ENCODE measurements at regions not wholly inside any gene's neighbourhood (a gene's known extent, or its start where the extent isn't known, plus 50 kb on each side); places are given as distances from the start of the nearest gene placed in this dataset.
"Not testable (repeated sequence)": the region's sequence is repeated elsewhere in the genome, so short reads cannot be mapped to it uniquely, and the experiment has no call there.

DNA sequence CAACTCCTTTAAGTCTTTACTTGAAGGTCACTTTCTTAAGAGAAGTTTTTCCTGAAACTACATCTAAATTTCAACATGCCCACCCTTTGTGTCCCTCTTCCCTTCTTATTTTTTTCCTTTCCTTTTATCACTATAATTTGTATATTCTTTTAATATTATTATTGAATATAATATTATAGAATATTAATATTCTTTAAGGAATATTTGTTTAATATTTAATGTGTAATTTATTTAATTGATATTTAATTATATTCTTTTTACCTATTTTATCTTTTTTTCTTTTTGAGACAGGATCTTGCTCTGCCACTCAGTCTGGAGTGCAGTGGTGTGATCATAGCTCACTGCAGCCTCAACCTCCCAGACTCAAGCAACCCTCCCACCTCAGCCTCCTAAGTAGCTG is 114.8 kb downstream of the KDR start:
- no peak for DNase-seq
- no peak for ATAC-seq (replicated peaks)
- Mint-ChIP-seq H3K27me3 (no peaks in the 10 kb centered on the region), H3K27ac (no peak overlapping the region), H3K9me3 (peaks cover 10 to 12% of the 10 kb centered on the region in 2 donors), H3K4me1 (ENCODE audit: low read depth in 2 of 2) (no peaks in the 10 kb centered on the region), H3K4me3 (no peak overlapping the region), H3K36me3 (ENCODE audit: insufficient read depth) (no peaks in the 10 kb centered on the region)

DNA sequence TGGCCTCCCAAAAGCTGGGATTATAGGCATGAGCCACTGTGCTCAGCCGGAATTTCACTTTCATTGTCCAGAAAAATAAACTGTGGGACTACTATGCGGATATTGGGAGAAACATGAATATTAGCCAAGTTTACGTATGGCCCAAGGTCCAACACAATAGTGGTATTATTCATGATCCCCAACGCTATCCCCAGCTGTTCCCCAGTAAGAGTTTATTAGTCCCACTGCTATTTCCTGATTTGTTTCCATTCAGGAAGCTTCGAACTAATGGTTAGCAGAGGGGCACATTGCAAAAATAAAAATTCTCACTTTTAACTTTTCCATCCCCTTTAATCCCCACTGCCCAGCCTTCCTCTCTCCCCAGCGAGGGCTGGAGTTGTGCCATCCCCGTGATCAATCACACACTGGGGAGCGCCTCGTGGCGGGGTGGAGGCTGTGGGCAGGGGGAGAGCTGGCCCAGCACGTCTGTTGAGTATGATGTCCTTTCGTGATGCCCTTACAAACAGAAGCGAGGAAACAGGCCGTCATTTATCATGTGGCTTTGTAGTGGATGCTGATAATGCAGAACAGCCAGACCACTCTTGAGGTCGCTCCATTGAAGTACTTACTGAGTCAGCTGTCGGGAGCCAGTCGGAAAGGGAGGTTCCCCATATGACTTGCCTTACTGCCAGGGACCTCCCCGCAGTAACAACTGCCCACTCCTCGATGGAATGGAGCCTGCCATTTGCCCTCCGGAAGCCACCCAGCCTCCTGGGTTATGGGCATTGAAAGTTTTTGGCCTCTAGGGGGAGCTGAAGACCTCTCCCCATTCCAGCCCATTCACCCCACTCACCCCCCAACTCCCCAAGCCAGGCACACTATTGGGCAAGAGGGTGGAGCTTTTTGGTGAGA is 117.0 kb downstream of the KDR start:
- no peaks in the 10 kb centered on the region for H3K27me3 Mint-ChIP-seq
- H3K4me3 Mint-ChIP-seq: no peak overlapping the region
- H3K27ac Mint-ChIP-seq: no peak overlapping the region
- peaks cover 10 to 12% of the 10 kb centered on the region in 2 donors for H3K9me3 Mint-ChIP-seq
- no peaks in the 10 kb centered on the region for H3K4me1 Mint-ChIP-seq (ENCODE audit: low read depth in 2 of 2)
- ATAC-seq (replicated peaks): no peak
- H3K36me3 Mint-ChIP-seq (ENCODE audit: insufficient read depth): no peaks in the 10 kb centered on the region
- no peak for DNase-seq

DNA sequence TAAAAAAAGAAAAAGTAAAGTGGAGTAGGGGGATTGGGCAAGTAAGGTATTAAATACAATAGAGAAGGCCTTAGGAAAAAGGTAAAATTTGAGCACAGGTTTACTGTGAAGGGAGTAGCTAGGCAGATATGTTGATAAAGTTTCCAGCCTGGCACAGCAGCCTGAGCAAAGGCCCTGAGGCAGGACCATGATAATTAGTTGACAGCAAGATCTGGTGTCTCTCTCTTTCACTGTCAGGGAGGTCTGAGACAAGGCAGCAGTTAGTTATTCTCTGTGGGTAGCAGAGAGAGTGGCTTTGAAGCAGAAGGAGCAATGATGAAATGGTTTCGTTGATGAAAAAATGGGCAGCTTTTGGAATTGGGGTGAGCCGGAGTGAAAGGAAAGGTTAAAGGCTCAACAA is 119.5 kb downstream of the KDR start:
- no peak overlapping the region for H3K27ac Mint-ChIP-seq
- no peak overlapping the region for H3K4me3 Mint-ChIP-seq
- no peaks in the 10 kb centered on the region for H3K4me1 Mint-ChIP-seq (ENCODE audit: low read depth in 2 of 2)
- no peaks in the 10 kb centered on the region for H3K36me3 Mint-ChIP-seq (ENCODE audit: insufficient read depth)
- peaks cover 10 to 14% of the 10 kb centered on the region in 2 donors for H3K9me3 Mint-ChIP-seq
- DNase-seq (no peak), ATAC-seq (replicated peaks) (no peak)
- H3K27me3 Mint-ChIP-seq: no peaks in the 10 kb centered on the region

DNA sequence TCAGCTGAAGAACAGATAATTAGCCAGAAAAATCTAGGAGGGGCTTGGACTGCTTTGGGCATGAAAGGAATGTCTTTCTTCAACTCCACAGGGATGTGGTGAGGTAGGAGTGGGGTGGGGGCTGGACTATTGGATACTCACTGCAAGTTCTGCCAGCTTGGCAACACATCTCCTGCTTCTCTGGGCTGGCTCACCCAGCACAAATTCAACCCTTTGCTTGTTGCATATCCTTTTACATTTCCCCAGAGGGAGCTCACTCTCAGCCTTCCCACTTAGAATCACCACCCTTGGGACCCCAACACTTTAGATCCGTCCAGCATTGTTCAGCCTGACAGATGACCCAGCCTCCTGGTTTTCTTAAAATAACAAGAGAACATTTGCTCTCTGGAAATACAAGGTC is 120.6 kb downstream of the KDR start:
- DNase-seq (no peak), ATAC-seq (replicated peaks) (no peak)
- H3K27me3 Mint-ChIP-seq: no peaks in the 10 kb centered on the region

DNA sequence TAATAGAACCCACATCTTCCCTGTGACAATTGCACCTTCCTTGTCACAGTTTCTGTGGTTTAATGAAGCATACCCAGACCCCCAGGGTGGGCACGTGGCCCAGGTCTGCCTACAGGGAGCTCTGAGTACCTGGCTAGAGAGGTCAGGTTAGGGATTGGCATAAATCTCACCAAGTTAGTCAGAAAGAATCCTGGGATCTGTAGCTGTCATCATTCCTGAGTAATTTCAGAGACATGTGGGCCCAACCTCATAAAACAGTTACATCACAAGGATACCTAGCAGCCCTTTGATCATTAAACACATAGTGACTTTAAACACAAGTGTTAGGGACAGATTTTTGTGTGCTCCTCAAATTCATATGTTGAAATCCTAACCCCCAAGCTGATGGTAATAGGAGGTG is 123.0 kb downstream of the KDR start:
- Mint-ChIP-seq H3K36me3 (ENCODE audit: insufficient read depth) (no peaks in the 10 kb centered on the region), H3K4me1 (ENCODE audit: low read depth in 2 of 2) (no peaks in the 10 kb centered on the region), H3K27ac (no peak overlapping the region), H3K27me3 (no peaks in the 10 kb centered on the region), H3K9me3 (peaks cover 0 to 4% of the 10 kb centered on the region in 2 donors), H3K4me3 (no peak overlapping the region)
- ATAC-seq (replicated peaks) (no peak), DNase-seq (no peak)

More for the DNA sequence above, 120.6 kb downstream of the KDR start:
- Mint-ChIP-seq H3K27ac (no peak overlapping the region), H3K4me1 (ENCODE audit: low read depth in 2 of 2) (no peaks in the 10 kb centered on the region), H3K4me3 (no peak overlapping the region), H3K9me3 (peaks cover 3 to 8% of the 10 kb centered on the region in 2 donors), H3K36me3 (ENCODE audit: insufficient read depth) (no peaks in the 10 kb centered on the region)

DNA sequence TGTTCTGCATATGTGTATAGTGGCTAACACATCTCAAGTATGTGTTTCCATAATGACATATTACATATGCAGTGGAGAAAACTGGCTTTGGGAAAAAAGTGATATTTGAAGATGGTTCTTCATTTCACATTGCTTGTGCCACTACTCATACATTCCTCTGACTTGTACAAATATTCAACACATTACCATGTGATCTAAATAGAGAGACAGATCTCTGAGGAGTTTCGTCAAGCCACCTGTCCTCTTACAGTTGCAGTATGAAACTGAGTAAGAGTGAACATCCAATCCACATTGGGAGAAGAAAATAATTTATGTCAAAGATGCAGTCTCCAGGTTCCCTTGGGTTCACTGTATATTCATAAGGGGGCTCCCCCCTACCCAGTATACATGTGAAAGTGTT is 123.9 kb downstream of the KDR start:
- no peak overlapping the region for H3K27ac Mint-ChIP-seq
- ATAC-seq (replicated peaks) (no peak), DNase-seq (no peak)
- peaks cover 0 to 4% of the 10 kb centered on the region in 2 donors for H3K9me3 Mint-ChIP-seq
- no peak overlapping the region for H3K4me3 Mint-ChIP-seq
- H3K27me3 Mint-ChIP-seq: no peaks in the 10 kb centered on the region
- H3K4me1 Mint-ChIP-seq (ENCODE audit: low read depth in 2 of 2): no peaks in the 10 kb centered on the region
- no peaks in the 10 kb centered on the region for H3K36me3 Mint-ChIP-seq (ENCODE audit: insufficient read depth)

DNA sequence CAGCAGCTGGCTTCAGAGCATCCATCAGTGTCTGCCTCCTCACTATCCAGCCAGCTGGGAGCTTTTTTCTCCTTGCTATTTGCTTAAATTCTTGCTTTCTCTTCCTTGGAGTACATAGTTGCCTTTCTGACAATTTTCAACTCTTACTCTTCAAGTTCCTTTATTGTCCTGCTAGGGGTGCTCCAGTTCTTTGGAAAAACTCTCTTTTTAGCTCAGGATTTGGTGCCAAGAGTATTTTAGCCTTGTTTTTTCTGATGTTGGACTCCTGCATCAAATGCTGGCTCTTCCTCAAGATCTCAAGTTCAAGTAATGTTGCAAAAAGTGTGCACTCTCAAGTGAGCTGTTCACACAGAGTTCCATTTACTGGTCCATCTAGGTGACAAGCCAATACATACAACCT is 126.4 kb downstream of the KDR start:
- H3K27ac Mint-ChIP-seq: no peak overlapping the region
- peaks cover 0 to 2% of the 10 kb centered on the region in 2 donors for H3K9me3 Mint-ChIP-seq
- no peaks in the 10 kb centered on the region for H3K36me3 Mint-ChIP-seq (ENCODE audit: insufficient read depth)
- DNase-seq (no peak), ATAC-seq (replicated peaks) (no peak)
- H3K4me1 Mint-ChIP-seq (ENCODE audit: low read depth in 2 of 2): no peaks in the 10 kb centered on the region
- no peak overlapping the region for H3K4me3 Mint-ChIP-seq
- no peaks in the 10 kb centered on the region for H3K27me3 Mint-ChIP-seq

DNA sequence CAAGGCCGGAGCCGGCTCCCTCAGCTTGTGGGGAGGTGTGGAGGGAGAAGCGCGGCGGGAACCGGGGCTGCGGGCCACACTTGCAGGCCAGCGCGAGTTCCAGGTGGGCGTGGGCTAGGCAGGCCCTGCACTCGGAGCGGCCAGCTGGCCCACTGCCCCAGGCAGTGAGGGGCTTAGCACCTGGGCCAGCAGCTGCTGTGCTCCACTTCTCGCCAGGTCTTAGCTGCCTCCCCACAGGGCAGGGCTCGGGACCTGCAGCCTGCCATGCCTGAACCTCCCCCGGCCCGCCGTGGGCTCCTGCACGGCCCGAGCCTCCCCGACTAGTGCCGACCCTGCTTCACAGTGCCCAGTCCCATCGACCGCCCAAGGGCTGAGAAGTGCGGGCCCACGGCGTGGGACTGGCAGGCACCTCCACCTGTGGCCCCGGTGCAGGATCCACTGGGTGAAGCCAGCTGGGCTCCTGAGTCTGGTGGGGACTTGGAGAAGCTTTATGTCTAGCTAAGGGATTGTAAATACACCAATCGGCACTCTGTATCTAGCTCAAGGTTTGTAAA is 131.8 kb downstream of the KDR start:
- H3K27me3 Mint-ChIP-seq; H3K9me3 Mint-ChIP-seq; H3K27ac Mint-ChIP-seq; H3K4me3 Mint-ChIP-seq; ATAC-seq (replicated peaks); H3K4me1 Mint-ChIP-seq (ENCODE audit: low read depth in 2 of 2); DNase-seq; H3K36me3 Mint-ChIP-seq (ENCODE audit: insufficient read depth): not testable (repeated sequence)

DNA sequence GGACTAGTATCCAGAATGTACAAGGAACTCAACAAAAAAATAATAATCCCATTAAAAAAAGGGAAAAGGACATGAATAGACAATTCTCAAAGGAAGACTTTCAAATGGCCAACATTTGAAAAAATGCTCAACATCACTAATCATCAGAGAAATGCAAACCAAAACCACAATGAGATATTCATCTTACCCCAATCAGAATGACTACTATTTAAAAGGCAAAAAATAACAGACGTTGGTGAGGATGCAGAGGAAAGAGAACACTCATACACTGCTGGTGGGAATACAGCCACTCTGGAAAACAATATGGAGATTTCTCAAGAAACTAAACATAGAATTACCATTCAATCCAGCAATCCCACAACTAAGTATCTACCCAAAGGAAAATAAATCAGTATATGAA is 133.1 kb downstream of the KDR start:
- no peak overlapping the region for H3K27ac Mint-ChIP-seq
- no peak overlapping the region for H3K4me3 Mint-ChIP-seq
- ATAC-seq (replicated peaks): no peak
- DNase-seq: no peak
- no peaks in the 10 kb centered on the region for H3K27me3 Mint-ChIP-seq
- H3K9me3 Mint-ChIP-seq: peaks cover 6 to 17% of the 10 kb centered on the region in 2 donors
- no peaks in the 10 kb centered on the region for H3K4me1 Mint-ChIP-seq (ENCODE audit: low read depth in 2 of 2)
- H3K36me3 Mint-ChIP-seq (ENCODE audit: insufficient read depth): peaks cover 5% of the 10 kb centered on the region

DNA sequence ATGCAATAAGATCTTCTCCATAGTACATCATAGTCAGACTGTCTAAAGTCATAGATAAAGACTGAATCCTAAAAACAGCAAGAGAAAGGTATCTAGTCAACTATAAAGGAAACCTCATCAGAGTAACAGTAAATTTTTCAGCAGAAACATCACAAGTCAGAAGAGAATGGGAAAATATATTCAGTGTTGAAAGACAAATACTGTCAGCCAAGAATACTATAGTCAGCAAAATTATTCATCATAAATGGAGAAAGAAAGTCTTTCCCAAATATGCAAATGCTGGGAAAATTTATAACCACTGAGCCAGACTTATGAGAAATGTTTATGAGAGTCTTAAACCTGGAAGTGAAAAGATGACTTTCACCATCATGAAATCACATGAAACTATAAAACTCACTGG is 136.7 kb downstream of the KDR start:
- Mint-ChIP-seq H3K4me1 (ENCODE audit: low read depth in 2 of 2) (no peaks in the 10 kb centered on the region), H3K27me3 (no peaks in the 10 kb centered on the region), H3K9me3 (peaks cover 11 to 20% of the 10 kb centered on the region in 2 donors), H3K27ac (no peak overlapping the region), H3K4me3 (no peak overlapping the region), H3K36me3 (ENCODE audit: insufficient read depth) (peaks cover 5% of the 10 kb centered on the region)
- ATAC-seq (replicated peaks): no peak
- DNase-seq: no peak

DNA sequence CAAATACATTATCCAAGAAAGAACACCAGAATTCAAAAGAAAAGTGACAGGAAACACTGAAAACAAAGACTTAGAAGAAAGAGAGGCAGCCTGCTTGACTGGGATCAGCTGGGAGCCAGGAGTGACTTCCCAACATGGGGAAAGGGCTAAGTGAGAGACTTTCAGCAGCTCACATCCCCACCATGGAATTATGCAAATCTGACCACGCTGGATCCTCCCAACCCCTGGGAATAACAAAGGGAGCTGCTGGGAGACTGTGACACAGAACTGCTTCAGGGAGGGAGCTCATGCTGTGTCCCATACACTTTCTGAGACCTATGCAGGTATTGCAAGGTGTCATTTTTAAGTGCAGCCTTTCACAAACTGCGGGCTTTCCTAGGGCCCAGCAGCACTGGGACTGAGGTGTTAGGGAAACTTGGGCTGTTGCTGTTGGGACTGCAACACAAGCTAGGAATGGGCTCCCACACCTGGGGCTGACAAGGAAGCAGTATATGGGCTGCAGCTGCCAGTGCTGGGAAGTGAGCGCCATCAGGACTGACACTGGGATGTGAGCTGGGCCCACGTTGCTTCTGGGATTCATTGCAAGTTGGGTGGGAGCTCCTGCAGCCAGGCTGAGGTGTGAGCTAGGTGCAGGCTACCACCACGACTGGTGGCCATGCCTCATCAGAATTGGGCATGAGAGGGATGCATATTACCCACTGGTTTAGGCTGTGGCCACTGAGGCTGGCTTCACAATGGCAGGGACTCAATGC is 139.1 kb downstream of the KDR start:
- ATAC-seq (replicated peaks) (no peak), DNase-seq (no peak)
- no peak overlapping the region for H3K27ac Mint-ChIP-seq
- H3K27me3 Mint-ChIP-seq: no peaks in the 10 kb centered on the region
- peaks cover 11 to 20% of the 10 kb centered on the region in 2 donors for H3K9me3 Mint-ChIP-seq
- H3K4me1 Mint-ChIP-seq (ENCODE audit: low read depth in 2 of 2): no peaks in the 10 kb centered on the region
- peaks cover under 1% of the 10 kb centered on the region for H3K36me3 Mint-ChIP-seq (ENCODE audit: insufficient read depth)
- no peak overlapping the region for H3K4me3 Mint-ChIP-seq

DNA sequence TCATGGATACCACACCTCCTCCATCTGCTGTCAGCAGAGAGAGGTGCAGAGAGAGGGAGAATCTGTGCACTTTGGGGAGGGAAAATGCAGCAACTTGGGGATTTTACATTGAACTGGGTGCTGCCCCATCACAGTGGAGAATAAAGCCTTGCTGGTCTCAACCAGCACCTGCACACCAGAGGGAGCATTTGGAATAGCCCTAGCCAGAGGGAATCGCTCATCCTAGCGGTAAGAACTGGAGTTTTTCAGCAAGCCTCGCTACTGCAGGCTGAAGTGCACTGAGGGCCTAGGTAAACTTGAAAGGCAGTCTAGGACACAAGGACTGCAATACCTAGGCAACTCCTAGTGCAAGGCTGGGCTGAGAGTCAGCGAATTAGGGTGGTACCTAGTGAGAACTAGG is 148.7 kb downstream of the KDR start:
- H3K4me3 Mint-ChIP-seq: no peak overlapping the region
- H3K9me3 Mint-ChIP-seq: peaks cover 0 to 3% of the 10 kb centered on the region in 2 donors
- H3K27me3 Mint-ChIP-seq: peaks cover 0 to 21% of the 10 kb centered on the region in 2 donors
- H3K4me1 Mint-ChIP-seq (ENCODE audit: low read depth in 2 of 2): no peaks in the 10 kb centered on the region
- DNase-seq (no peak), ATAC-seq (replicated peaks) (no peak)
- no peaks in the 10 kb centered on the region for H3K36me3 Mint-ChIP-seq (ENCODE audit: insufficient read depth)
- H3K27ac Mint-ChIP-seq: no peak overlapping the region

DNA sequence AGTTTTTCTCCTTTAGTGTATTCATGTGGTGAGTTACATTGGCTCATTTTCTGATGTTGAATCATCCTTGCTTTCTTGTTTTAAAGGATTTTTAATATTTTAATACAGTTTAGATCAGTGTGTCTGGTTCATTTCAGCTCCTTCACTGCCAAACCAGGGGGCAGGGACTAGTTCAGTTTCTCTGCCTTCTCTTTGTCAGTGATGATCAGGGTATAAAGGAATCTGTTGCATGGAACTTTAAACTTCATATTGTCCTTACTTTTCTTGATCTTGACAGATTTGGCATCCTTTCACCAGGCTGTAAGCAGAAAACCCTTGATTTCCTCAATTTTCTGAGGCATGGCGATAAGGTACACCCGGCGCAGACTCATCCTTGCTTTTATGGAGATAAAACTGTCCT is 149.4 kb downstream of the KDR start:
- no peaks in the 10 kb centered on the region for H3K4me1 Mint-ChIP-seq (ENCODE audit: low read depth in 2 of 2)
- no peak for ATAC-seq (replicated peaks)
- DNase-seq: no peak
- peaks cover 0 to 21% of the 10 kb centered on the region in 2 donors for H3K27me3 Mint-ChIP-seq
- H3K27ac Mint-ChIP-seq: no peak overlapping the region
- H3K4me3 Mint-ChIP-seq: no peak overlapping the region
- no peaks in the 10 kb centered on the region for H3K36me3 Mint-ChIP-seq (ENCODE audit: insufficient read depth)
- peaks cover 0 to 3% of the 10 kb centered on the region in 2 donors for H3K9me3 Mint-ChIP-seq

DNA sequence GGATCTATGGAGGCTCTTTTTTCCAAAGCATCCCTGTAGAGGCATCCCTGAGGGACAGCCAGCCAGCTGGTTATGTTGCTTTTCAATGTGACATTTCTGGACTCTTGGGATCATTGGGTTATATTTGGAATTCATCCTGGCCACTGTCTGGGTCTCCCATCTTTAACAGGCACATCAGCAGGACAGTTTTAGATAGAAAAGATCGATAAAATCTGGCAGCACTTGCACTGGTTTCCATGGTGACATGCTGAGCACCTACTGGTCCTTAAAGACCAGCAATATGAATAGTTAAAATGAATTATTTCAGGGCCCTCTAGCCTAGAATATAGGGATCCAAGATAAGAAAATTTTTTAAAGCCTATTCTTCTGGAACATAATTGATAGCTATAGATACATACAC is 151.6 kb downstream of the KDR start:
- Mint-ChIP-seq H3K27ac (no peak overlapping the region), H3K27me3 (peaks cover 0 to 17% of the 10 kb centered on the region in 2 donors), H3K4me1 (ENCODE audit: low read depth in 2 of 2) (no peaks in the 10 kb centered on the region), H3K36me3 (ENCODE audit: insufficient read depth) (no peaks in the 10 kb centered on the region), H3K4me3 (no peak overlapping the region), H3K9me3 (no peaks in the 10 kb centered on the region)
- ATAC-seq (replicated peaks): no peak
- no peak for DNase-seq
